Activated CD8-positive, alpha-beta T cell treated with anti-CD3 and anti-CD28 coated beads for 36 hours (primary cell): ENCODE measurements at regions not wholly inside any gene's neighbourhood (a gene's known extent, or its start where the extent isn't known, plus 50 kb on each side); places are given as distances from the start of the nearest gene placed in this dataset.

Source experiments
- ATAC-seq: fragments of 200-7000 bp; cut with Tn5 transposase; one replicate; pipeline ENCODE4 v1.10.0; 2021; ENCODE audit warnings: mild to moderate bottlenecking, moderate library complexity
- CTCF ChIA-PET: fragments of 350-600 bp; sonication (Branson Sonifier 250); formaldehyde crosslinking; loops from one replicate; lab custom pipeline; 2021; ENCODE audit warnings: antibody characterized with exemption; lab: Charles Lee
- POLR2A ChIA-PET: fragments of 350-600 bp; sonication (Branson Sonifier 250); formaldehyde crosslinking; loops from one replicate; lab custom pipeline; 2021; ENCODE audit warnings: antibody characterized with exemption; lab: Charles Lee
- DNase-seq: peaks from one replicate; pipeline ENCODE4 v3.0.0-alpha.2; 2020
- H3K27ac Mint-ChIP-seq: one replicate; pipeline ENCODE4 v1.8.0; 2021; ENCODE audit warnings: mild to moderate bottlenecking, mixed read lengths
- H3K27me3 Mint-ChIP-seq: one replicate; pipeline ENCODE4 v1.8.0; 2021; ENCODE audit warnings: mixed read lengths
- H3K36me3 Mint-ChIP-seq: one replicate; pipeline ENCODE4 v1.8.0; 2021; ENCODE audit warnings: low read depth, mixed read lengths
- H3K4me1 Mint-ChIP-seq: one replicate; pipeline ENCODE4 v1.8.0; 2021; ENCODE audit warnings: low read depth, mixed read lengths
- H3K4me3 Mint-ChIP-seq: one replicate; pipeline ENCODE4 v1.8.0; 2021; ENCODE audit warnings: mild to moderate bottlenecking, moderate library complexity, mixed read lengths
- H3K9me3 Mint-ChIP-seq: one replicate; pipeline ENCODE4 v1.8.0; 2021; ENCODE audit warnings: mixed read lengths
- CTCF ChIP-seq: fragments of 200-600 bp; IDR thresholded peaks from one replicate; pipeline ENCODE4 v1.8.0; 2022; ENCODE audit warnings: antibody characterized with exemption, mild to moderate bottlenecking
- intact Hi-C: fragments of 100-400 bp; cut with micrococcal nuclease; formaldehyde crosslinking; loops from one replicate; pipeline ENCODE4 v1.10.0; 2022

GRCh38 chr1:201610858-201611257, 71.9 kb downstream of the NAV1 start:
- Mint-ChIP-seq H3K4me3 (no peak overlapping the region), H3K27ac (no peak overlapping the region), H3K4me1 (no peaks in the 10 kb centered on the region), H3K9me3 (no peaks in the 10 kb centered on the region), H3K36me3 (no peaks in the 10 kb centered on the region), H3K27me3 (peaks cover 2% of the 10 kb centered on the region)
- ATAC-seq (no peak), DNase-seq (no peak)
- ChIA-PET POLR2A (no interaction called here), CTCF (no interaction called here)
- intact Hi-C loops = no loop called here
- TF ChIP-seq CTCF = no peak

- Mint-ChIP-seq H3K4me1 (no peaks in the 10 kb centered on the region), H3K9me3 (no peaks in the 10 kb centered on the region), H3K27ac (no peak overlapping the region), H3K27me3 (peaks cover 2% of the 10 kb centered on the region), H3K4me3 (no peak overlapping the region), H3K36me3 (no peaks in the 10 kb centered on the region)
- intact Hi-C loops = no loop called here
- TF ChIP-seq CTCF = no peak
- ChIA-PET POLR2A (no interaction called here), CTCF (no interaction called here)
- DNase-seq (no peak), ATAC-seq (no peak)
These were observed 73.7 kb downstream of the NAV1 start for GRCh38 chr1:201612645-201613044.

GRCh38 chr1:201614262-201615015, 75.5 kb downstream of the NAV1 start:
- Mint-ChIP-seq H3K9me3 (no peaks in the 10 kb centered on the region), H3K27ac (no peak overlapping the region), H3K4me3 (no peak overlapping the region), H3K27me3 (peaks cover 2% of the 10 kb centered on the region), H3K36me3 (no peaks in the 10 kb centered on the region), H3K4me1 (no peaks in the 10 kb centered on the region)
- ATAC-seq (no peak), DNase-seq (peak; percentile 13)
- TF ChIP-seq CTCF = no peak
- CTCF ChIA-PET = no interaction called here
- intact Hi-C loops = no loop called here
- POLR2A ChIA-PET = no interaction called here

GRCh38 chr1:201617157-201617556, 78.2 kb downstream of the NAV1 start:
- no peak overlapping the region for H3K27ac Mint-ChIP-seq
- POLR2A ChIA-PET = no interaction called here
- DNase-seq (no peak), ATAC-seq (no peak)
- intact Hi-C loops = no loop called here
- TF ChIP-seq CTCF = no peak
- H3K9me3 Mint-ChIP-seq = no peaks in the 10 kb centered on the region
- CTCF ChIA-PET = no interaction called here
- H3K4me3 Mint-ChIP-seq = no peak overlapping the region
- H3K4me1 Mint-ChIP-seq = no peaks in the 10 kb centered on the region
- H3K36me3 Mint-ChIP-seq = no peaks in the 10 kb centered on the region
- no peaks in the 10 kb centered on the region for H3K27me3 Mint-ChIP-seq

GRCh38 chr1:201618389-201618788, 79.5 kb downstream of the NAV1 start:
- H3K9me3 Mint-ChIP-seq = no peaks in the 10 kb centered on the region
- intact Hi-C loops = no loop called here
- ATAC-seq = no peak
- H3K4me3 Mint-ChIP-seq = no peak overlapping the region
- H3K4me1 Mint-ChIP-seq = no peaks in the 10 kb centered on the region
- TF ChIP-seq CTCF = no peak
- CTCF ChIA-PET = interaction anchor here (1.0 kb wide), 1 partner anchor 176 kb away, joined by 3 read pairs; no protein-coding TSS in a partner anchor
- POLR2A ChIA-PET = no interaction called here
- H3K27me3 Mint-ChIP-seq = no peaks in the 10 kb centered on the region
- no peaks in the 10 kb centered on the region for H3K36me3 Mint-ChIP-seq
- no peak for DNase-seq
- H3K27ac Mint-ChIP-seq = no peak overlapping the region
